ENCODE measurements at regions not wholly inside any gene's neighbourhood (a gene's known extent, or its start where the extent isn't known, plus 50 kb on each side); places are given as distances from the start of the nearest gene placed in this dataset.
"Not testable (repeated sequence)": the region's sequence is repeated elsewhere in the genome, so short reads cannot be mapped to it uniquely, and the experiment has no call there.

DNA sequence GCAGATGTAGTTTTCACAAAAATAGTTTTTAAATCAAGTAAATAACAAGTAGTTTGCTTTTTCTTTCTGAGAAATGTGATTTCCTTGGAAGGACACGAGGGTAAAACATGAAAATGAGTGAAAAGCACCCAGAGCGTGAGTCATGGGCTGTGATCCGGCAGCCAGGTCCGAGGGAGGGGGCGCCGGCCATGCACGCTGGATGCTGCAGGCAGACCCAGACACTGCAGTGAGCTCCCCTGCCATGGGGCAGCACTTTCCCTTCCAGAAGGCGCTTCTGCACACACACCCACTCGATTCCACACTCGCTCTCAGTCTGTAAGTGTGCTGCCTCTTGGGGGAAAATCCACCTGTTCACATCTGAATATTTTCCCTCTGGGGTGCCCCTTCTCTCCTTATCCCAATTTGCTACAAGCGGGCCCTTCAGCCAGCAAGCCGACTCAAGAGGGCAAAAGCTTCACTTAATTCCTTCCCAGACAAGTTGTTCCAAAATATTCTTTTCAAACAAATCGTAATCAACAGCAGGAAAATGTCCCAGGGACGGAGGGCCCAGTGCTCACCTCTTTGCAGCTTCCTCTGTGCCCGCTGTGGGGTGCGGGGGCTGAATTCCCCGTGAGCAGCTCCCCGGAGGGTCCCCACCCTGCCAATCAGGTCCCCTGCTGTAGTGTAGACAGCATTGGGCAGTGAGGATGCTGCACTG, 87.0 kb upstream of the ID2 start:
- DNase-seq: no peak

DNA sequence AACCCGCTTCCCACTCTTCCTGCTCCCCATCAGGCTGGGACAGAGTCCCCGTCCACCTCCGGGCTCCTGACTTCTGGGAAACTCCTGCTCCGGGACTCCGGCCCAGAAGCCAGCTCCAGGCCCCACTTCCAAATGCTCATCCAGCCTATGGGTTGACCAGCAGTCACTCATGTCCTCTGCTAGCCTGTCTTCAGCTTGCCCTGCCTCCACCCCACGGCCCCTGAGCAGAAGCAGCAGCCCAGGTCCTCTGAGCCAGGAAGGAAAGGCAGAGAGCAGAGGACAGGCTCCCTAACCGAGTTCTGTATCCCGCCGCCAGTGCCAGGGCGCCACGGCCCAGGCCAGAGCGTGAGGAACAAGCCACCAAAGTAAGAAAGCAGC, 86.4 kb upstream of the ID2 start:
- DNase-seq: no peak

DNA sequence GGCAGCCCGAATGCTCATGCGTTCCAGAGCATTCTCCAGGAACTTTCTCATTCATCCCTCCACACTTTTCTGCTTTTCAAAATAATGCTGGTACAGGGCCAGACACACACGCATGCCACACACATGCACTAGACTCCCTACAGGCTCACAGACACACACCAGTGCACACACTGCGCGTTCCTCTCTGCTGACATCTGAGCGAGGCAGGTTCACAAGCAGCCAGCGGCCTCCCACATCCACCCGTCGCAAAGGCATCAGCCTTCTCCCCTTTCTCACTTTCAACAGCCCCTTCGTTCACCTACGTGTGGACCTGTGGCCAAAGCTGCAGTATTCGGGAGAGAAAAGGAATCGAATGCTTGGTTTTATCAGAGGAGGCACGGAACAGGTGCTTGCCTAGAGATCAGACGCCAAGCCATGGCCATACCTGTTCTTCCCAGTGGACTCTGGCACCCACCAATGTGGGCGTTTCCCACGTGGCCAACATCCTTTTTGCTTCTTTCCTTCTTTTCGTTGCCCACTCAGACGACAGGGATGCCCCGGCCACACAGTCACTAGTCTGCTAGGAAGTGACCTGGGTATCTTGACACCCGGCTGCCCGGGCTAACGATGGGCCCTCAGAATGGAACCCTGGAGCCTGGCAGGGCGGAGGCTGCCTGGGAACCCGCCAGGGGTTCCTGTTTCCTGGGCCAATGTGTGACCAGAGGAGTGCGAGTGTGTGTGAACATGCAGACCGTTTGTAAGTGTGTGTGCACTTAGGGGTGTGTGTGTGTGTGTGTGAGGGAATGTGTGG, 85.8 kb upstream of the ID2 start:
- DNase-seq: no peak

DNA sequence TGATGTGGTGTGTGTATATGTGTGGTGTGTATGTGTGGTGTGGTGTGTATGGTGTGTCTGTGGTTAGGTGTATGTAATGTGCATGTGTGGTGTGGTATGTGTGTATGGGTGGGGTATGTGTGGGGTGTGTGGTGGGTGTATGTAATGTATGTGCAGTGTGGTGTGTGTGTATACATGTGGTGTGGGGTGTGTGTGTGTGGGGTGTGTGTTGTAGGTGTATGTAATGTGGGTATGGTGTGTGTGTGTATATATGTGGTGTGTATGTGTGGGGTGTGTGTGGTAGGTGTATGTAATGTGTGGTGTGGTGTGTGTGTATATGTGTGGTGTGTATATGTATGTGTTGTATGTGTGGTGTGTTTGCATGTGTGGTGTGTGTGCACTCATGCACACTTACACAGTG, 84.8 kb upstream of the ID2 start:
- no peak for DNase-seq

DNA sequence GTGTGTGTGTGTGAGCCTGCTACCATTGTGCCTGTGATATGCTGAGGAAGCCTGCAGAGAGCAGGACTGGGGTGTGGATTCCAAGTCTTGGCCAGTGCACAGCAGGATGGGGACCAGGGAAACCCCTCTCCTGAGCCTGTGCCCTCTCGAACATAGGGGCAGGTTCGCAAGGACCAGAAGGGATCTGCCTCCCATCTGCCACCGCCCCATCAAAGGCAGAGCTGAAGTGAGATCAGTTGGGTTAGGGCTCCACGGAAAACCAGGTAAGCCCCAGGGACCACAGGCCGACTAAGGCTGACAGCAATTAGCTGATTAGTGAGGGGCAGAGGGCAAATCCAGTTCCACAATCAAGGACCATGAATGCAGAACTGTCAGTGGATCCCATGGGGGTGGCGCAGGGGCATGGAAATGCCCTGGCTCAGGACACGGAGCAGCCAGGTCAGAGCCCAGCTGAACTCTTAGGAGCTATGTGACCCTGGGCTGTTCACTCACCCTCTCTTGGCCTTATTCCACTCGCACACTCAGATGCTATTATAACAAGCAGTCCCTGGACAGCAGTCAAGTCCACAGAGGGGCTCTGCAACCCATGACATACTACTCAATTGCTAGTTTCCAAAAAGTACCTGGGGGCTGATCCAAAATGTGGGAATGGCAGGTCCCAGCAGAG, 84.2 kb upstream of the ID2 start:
- no peak for DNase-seq

DNA sequence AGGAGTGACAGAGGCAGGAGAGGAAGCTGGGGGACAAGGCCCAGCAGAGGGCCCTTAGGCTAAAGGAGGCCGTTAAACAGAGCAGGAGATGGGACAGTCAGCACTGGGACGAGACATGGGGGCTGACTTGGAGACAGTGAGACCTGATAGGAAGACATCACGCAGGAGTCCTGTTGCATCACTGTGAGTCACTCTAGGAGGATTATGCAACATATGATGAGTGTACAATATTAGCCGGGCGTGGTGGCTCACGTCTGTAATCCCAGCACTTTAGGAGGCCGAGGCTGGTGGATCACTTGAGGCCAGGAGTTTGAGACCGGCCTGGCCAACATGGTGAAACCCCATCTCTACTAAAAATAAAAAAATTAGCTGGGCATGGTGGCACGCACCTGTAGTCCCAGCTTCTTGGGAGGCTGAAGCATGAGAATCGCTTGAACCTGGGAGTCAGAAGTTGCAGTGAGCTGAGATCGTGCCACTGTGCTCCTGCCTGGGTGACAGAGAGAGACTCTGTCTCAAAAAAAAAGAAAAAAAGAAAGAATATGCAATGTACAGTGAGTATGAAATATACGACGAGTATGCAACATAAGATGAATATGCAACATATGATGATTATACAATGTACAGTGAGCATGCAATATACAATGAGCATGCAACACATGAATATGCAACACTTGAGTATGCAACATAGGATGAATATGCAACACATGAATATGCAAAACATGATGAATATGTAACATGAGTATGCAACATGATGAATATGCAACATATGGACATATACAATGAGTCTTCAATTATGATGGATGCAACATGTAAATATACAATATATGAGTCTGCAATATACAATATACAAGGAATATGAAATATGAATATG, 83.3 kb upstream of the ID2 start:
- DNase-seq: no peak

DNA sequence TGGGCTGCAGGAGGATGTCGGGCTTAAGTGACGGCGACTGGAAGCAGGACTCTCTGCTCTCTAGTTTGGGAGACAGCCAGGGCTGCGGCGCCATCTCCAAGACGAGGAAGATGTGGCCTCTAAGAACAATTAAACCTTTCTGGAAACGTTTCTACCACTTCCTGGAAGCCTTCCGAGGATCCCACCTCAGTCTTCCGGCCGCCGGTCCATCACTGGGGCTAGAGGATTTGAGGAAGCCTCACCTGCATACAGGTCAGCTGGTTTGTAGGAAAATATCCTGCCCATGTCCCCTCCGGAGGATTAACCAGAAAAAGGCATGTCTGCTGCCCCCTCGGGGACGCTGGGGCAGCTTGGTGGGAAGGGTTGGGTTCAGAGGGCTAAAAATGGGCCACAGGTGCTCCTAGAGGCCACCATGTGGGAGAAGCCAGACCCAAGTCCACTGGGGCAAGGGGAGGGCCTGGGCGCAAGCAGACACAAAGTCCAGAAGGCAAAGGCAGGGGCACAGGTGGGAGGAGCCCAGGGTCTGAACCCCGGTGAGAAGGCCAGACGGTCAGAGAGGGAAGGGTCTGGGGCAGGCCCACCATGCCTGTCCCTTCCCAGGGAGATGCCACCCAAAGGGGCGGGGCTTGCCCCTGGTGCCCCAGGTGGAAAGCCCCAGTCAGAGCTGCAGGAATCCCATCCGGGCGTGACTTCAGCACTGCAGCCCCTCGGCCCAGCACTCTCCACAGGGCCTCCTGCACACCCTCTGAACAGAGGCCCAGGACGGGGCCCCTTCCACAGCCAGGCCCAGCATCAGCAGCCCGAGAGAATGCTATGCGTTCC, 82.2 kb upstream of the ID2 start:
- no peak for DNase-seq

DNA sequence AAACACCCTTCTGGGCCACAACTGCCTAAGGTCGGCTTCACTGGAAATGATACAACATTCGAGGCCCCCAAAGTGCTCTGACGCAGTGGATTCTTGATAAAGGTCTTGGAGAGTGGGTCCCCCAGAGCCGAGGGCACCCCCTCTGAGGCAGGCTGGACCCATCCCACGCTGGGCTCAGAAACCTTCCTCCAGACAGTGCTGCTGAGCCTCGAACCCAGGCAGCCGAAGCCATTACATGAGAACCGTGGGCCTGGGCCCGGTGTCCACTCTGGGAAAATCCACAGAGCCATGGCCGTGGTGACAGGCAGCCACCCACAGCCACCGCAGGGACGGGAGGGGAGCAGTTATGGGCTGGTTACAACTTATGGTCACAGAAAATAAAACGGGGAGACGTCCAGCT, 81.4 kb upstream of the ID2 start:
- DNase-seq: no peak

DNA sequence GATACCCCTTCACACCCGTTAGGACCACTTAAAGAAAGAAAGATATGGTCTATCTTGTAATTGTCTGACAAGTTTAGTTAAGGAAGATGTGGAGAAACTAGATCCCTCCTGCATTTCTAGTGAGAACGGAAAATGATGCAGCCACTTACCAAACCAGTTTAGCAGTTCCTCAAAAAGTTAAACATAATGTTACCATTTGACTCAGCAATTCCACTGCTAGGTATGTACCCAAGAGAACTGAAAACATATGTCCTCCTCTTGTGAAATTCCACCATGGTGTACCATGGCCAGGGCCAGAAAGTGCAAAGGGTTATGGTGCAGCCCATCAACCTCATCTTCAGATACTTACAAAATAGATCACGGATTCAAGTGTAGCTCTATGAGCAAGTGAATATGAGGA, 79.0 kb upstream of the ID2 start:
- no peak for DNase-seq

DNA sequence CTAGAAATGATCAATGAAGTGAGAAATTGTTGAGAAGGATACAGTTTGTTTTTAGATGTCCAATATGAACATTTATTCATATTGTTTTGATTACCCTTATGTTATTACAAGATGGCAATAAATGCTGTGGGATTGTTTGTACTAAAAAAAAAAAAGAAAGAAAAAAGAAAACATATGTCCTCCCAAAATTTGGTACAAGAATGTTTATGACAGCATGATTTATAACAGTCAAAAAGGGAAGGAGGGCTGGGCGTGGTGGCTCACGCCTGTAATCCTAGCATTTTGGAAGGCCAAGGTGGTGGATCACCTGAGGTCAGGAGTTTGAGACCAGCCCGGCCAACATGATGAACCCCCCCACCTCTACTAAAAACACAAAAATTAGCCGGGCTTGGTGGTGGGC, 78.5 kb upstream of the ID2 start:
- DNase-seq: not testable (repeated sequence)

DNA sequence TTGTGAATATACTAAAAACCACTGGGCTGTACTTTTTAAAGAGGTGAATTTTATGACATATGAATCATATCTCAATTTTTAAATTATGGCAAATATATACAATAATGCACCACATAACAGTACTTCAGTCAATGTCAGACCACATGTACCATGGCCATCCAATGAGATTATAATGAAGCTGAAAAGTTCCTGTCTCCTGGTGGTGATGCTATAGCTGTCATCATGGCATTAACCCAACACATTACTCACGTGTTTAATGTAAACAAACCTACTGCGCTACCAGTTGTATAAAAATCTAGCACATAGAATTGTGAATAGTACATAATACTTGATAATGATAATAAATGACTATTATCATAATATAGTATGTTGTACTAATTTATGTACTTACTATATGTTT, 77.6 kb upstream of the ID2 start:
- DNase-seq: no peak

DNA sequence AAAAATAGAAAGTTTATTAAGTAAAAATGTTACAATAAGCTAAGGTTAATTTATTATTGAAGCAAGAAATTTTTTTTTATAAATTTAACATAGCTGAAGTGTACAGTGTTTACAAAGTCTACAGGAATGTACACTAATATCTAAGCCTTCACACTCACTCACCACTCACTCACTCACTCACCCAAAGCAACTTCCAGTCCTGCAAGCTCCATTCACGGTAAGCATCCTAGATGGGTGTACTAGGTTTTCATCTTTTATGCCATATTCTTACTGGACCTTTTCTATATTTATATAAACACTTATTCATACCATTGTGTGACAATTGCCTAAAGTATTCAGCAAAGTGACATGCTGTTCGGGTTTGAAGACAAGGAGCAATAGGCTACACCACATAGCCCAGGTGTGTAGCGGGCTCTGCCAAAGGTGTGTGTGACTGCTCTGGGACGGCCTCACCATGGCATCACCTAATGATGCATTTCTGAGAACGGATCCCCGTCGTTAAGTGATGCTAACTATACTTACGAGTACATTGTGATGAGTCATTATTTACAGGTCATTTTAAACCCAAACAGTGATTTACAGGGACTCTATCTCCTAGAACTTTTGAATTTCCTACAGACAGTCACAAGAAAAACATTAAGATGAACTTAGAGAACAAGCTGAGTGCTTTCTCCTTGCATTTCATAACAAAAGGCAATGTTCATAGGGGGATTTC, 76.3 kb upstream of the ID2 start:
- DNase-seq: no peak

DNA sequence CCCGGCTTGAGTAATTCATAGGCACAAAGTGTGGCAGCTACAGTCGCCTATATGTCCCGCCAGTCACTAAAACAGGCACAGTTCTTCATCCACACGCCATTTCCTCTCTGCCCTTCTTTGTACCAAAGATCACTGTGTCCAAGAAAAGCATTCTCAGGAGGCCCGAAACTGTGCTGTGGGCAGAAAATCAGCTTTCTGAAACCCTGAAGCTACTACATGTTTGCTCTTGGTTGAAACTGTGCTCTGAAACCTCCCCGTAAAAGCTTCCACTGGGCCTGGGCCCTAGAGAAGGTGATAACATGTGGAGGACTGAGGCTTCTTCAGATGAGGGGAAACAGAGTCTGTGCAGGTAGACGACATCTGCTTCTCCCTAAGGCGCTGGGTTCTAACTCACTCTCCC, 75.6 kb upstream of the ID2 start:
- no peak for DNase-seq

DNA sequence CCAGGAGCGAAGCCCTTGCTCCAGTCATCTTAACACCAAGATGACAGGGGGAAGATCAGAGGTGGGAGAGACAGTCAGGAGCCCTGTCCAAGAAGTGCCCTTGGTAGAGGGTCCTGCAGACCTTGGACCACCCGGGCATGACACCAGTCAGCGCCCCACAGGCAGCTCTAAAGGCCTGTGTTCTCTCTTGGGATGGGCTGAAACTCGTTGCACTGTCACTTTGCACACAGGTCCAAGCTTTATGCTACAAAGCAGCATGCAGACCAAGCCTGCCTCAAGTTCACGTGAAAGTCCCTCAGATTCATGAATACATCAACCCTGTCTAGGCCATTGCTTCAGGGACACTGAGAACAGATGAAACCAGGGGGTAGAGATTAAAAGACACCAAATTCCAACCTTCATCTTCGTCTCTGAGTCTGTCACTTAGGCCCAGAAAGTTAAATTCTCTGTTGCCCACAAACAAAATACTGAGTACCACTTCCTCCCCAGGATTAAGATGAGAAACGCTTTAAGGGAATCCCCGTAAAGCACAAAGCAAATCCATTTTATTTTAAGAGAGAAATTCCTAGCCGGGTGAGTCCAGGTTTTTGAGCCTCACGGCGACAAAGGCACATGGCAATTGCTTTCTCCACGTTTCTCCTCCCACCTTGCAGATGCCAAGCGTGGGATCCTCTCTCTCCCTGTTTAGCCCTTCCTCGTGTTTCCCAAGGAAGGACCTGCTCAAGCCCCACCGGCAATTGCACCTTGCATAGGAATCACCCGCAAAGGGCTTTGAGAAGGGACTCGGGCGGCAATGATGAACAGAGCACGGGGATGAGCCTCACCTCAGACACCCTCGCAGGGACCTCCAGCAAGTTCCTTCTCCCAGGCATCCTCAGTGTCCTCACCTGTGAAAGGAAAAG, 75.0 kb upstream of the ID2 start:
- no peak for DNase-seq

DNA sequence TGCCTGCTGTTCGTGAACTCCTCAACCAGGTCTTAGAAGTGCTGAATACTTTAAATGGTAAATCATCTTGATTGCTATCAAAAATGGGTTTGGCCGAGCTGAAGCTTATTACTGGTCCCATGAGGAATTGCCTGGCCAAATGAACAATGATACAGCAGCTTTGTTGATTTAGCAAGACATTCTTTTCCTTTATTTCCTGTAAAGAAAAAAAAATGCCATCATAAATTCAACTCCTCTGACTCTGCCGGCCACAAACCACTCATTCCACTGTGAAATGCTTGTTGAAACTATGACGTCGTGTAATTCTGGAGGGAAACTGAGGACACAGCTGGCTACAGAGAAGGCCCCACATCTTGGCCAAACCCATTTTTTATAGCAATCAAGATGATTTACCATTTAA, 74.2 kb upstream of the ID2 start:
- DNase-seq: no peak

DNA sequence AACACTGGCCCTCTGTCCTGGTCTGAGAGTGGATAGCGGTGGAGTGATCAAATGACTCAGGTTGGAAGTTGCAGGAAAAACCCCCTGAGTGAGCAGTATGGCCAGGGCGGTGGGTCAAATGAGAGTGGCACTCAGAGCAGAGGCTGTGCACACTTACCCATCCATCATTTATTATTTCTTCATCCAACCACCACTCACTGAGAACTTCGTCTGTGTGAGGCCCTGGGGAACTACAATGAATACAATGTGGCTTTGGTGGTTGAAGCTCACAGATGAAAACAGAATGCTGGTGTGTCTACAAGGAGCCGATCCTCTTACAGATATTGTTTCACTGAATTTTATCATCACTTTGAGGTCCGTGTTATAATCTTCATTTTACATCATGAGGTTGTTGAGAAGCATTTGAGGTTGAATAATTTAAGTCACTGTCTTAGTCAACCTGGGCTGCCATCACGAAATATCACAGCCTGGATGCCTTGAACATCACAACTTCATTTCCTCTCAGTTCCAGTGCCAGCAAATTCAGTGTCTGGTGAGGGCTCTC, 73.4 kb upstream of the ID2 start:
- no peak for DNase-seq

DNA sequence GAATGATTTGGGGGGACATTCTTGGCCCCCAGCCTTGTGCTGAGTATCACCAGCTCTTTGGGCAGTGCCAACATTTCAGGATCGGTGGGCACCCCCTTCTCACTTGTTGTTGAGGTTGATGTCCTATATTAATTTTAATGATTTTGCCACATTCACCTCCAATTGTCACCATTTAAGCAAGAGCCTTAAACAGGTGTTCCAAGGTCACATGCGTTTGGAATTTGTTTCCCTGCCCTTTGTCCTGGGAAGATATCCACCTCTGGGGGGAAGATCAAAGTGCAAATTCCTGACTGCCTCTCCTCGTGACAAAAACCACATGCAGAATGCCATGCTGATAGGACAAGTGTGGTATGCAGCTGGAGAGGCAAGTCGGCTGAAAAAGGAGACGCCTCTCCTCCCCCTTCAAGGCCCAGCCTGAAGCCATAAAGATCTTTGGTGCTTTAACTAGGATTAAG, 72.5 kb upstream of the ID2 start:
- DNase-seq: no peak

DNA sequence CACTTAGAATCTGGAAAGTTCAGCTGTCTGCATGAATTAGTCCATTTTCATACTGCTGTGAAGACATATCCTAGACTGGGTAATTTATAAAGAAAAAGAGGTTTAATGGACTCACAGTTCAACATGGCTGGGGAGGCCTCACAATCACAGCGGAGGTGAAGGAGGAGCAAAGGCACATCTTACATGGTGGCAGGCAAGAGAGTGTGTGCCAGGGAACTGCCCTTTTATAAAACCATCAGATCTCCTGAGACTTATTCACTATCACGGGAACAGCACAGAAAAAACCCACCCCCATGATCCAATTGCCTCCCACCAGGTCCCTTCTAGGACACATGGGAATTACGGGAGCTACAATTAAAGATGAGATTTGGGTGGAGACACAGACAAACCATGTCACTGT, 71.1 kb upstream of the ID2 start:
- not testable (repeated sequence) for DNase-seq

DNA sequence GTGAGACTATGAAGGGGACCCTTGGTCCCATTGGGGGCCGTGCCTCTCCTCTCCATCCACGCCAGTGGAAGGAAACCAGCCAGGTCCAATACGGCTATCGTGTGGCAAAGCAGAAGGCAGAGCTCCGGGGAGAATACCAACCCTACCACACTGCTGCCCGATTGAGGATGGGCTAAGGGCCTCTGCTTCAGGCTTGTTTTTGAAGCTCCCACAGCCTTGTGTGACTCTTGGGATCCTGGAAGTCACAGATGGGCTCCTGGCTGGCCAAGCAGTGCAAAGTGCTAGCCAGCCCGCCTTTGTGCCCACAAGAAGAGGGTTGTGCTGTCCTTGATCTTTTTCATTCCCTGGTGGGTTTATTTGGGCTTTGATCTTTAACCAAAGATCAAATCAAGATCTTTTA, 70.6 kb upstream of the ID2 start:
- no peak for DNase-seq

DNA sequence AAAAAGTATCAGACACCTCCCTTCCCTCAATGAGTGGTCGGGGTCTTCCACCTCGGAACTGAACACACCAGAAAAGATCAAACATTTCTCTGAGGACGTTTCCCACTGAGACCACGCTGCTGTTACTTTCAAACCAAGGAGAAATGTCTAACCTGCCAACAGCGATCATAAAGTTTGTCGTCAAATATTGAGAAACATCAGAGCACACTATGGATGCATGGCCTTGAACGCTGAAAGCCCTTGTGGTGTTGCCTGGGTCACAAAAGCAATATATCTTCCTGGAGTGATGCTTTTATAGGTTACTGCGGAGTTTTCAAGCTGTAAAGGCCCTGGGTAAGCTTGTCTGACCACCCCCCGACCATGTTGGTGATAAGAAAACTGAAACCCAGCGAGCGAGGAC, 70.2 kb upstream of the ID2 start:
- DNase-seq: no peak
